ENCODE measurements at regions not wholly inside any gene's neighbourhood (a gene's known extent, or its start where the extent isn't known, plus 50 kb on each side); places are given as distances from the start of the nearest gene placed in this dataset.

GRCh38 chr5:52668139-52668538, 119.6 kb upstream of the ITGA1 start:
- H3K4me2 ChIP-seq (ENCODE audit: low read length) = no peak overlapping the region
- no peak overlapping the region for H3K14ac ChIP-seq (ENCODE audit: low read length)
- peaks cover 3% of the 10 kb centered on the region for H3K9me3 ChIP-seq (ENCODE audit: insufficient read depth, low read depth, low read length)
- no peak overlapping the region for H4K12ac ChIP-seq (ENCODE audit: low read depth, low read length)
- no peak overlapping the region for H4K8ac ChIP-seq (ENCODE audit: low read depth, low read length)
- H3K36me3 ChIP-seq (ENCODE audit: control insufficient read depth in 1 of 2, insufficient read depth in 2 of 2, low read length in 2 of 2) = no peaks in the 10 kb centered on the region
- H4K91ac ChIP-seq (ENCODE audit: low read depth, low read length) = no peak overlapping the region
- peaks cover 0 to 4% of the 10 kb centered on the region in 2 experiments for H3K4me1 ChIP-seq (ENCODE audit: control insufficient read depth in 1 of 2, insufficient read depth in 2 of 2, low read length in 2 of 2)
- no peak overlapping the region for H2BK5ac ChIP-seq (ENCODE audit: low read depth, low read length, poor library complexity)
- H2BK120ac ChIP-seq (ENCODE audit: insufficient read depth, low read length, poor library complexity) = no peak overlapping the region
- H2AK5ac ChIP-seq (ENCODE audit: low read length) = no peak overlapping the region
- H3K27ac ChIP-seq (ENCODE audit: low read depth, low read length) = no peak overlapping the region
- no peak overlapping the region for H3K4ac ChIP-seq (ENCODE audit: low read depth, low read length)
- H3K9ac ChIP-seq (ENCODE audit: low read length) = no peak overlapping the region
- H3K23ac ChIP-seq (ENCODE audit: low read length) = no peak overlapping the region
- H3K27me3 ChIP-seq (ENCODE audit: insufficient read depth, low read length) = no peaks in the 10 kb centered on the region
- DNase-seq = no peak
- WGBS (ENCODE audit: extremely low coverage, insufficient coverage, insufficient read length) = no CpG with 5 or more reads among the region's 3 CpGs
- no peaks in the 10 kb centered on the region for H3K79me2 ChIP-seq (ENCODE audit: control insufficient read depth, insufficient read depth, low read length, poor library complexity)
- no peak overlapping the region for H3K18ac ChIP-seq (ENCODE audit: low read length)
- no peak overlapping the region for H2AFZ ChIP-seq (ENCODE audit: insufficient read depth, low read length, poor library complexity)
- H3K79me1 ChIP-seq (ENCODE audit: low read length) = no peaks in the 10 kb centered on the region
- H2BK12ac ChIP-seq (ENCODE audit: low read length) = no peak overlapping the region
- H3K4me3 ChIP-seq (ENCODE audit: low read depth, low read length) = no peak overlapping the region

- Histone ChIP-seq H4K8ac (ENCODE audit: low read depth, low read length) (no peak overlapping the region), H3K4me1 (ENCODE audit: control insufficient read depth in 1 of 2, insufficient read depth in 2 of 2, low read length in 2 of 2) (peaks cover 0 to 4% of the 10 kb centered on the region in 2 experiments), H4K91ac (ENCODE audit: low read depth, low read length) (no peak overlapping the region), H3K23ac (ENCODE audit: low read length) (no peak overlapping the region), H3K9ac (ENCODE audit: low read length) (no peak overlapping the region), H2BK12ac (ENCODE audit: low read length) (no peak overlapping the region), H3K27ac (ENCODE audit: low read depth, low read length) (no peak overlapping the region), H2AK5ac (ENCODE audit: low read length) (no peak overlapping the region), H4K12ac (ENCODE audit: low read depth, low read length) (no peak overlapping the region), H3K4me2 (ENCODE audit: low read length) (no peak overlapping the region), H3K14ac (ENCODE audit: low read length) (no peak overlapping the region), H3K4me3 (ENCODE audit: low read depth, low read length) (no peak overlapping the region), H3K4ac (ENCODE audit: low read depth, low read length) (no peak overlapping the region), H3K27me3 (ENCODE audit: insufficient read depth, low read length) (no peaks in the 10 kb centered on the region), H3K79me1 (ENCODE audit: low read length) (no peaks in the 10 kb centered on the region), H3K18ac (ENCODE audit: low read length) (no peak overlapping the region), H3K9me3 (ENCODE audit: insufficient read depth, low read depth, low read length) (peaks cover 3% of the 10 kb centered on the region), H3K36me3 (ENCODE audit: control insufficient read depth in 1 of 2, insufficient read depth in 2 of 2, low read length in 2 of 2) (no peaks in the 10 kb centered on the region), H2AFZ (ENCODE audit: insufficient read depth, low read length, poor library complexity) (no peak overlapping the region), H3K79me2 (ENCODE audit: control insufficient read depth, insufficient read depth, low read length, poor library complexity) (no peaks in the 10 kb centered on the region), H2BK120ac (ENCODE audit: insufficient read depth, low read length, poor library complexity) (no peak overlapping the region), H2BK5ac (ENCODE audit: low read depth, low read length, poor library complexity) (no peak overlapping the region)
- WGBS (ENCODE audit: extremely low coverage, insufficient coverage, insufficient read length) = no CpG with 5 or more reads among the region's 20 CpGs
- no peak for DNase-seq
Observed at GRCh38 chr5:52668544-52669185, 119.1 kb upstream of the ITGA1 start.

- Histone ChIP-seq H2BK120ac (ENCODE audit: insufficient read depth, low read length, poor library complexity) (no peak overlapping the region), H3K4ac (ENCODE audit: low read depth, low read length) (no peak overlapping the region), H4K8ac (ENCODE audit: low read depth, low read length) (no peak overlapping the region), H2AK5ac (ENCODE audit: low read length) (no peak overlapping the region), H3K4me3 (ENCODE audit: low read depth, low read length) (no peak overlapping the region), H3K9me3 (ENCODE audit: insufficient read depth, low read depth, low read length) (peaks cover 3% of the 10 kb centered on the region), H3K23ac (ENCODE audit: low read length) (no peak overlapping the region), H3K9ac (ENCODE audit: low read length) (no peak overlapping the region), H3K27ac (ENCODE audit: low read depth, low read length) (no peak overlapping the region), H3K79me2 (ENCODE audit: control insufficient read depth, insufficient read depth, low read length, poor library complexity) (no peaks in the 10 kb centered on the region), H3K27me3 (ENCODE audit: insufficient read depth, low read length) (no peaks in the 10 kb centered on the region), H3K79me1 (ENCODE audit: low read length) (no peaks in the 10 kb centered on the region), H4K12ac (ENCODE audit: low read depth, low read length) (no peak overlapping the region), H2BK12ac (ENCODE audit: low read length) (no peak overlapping the region), H2AFZ (ENCODE audit: insufficient read depth, low read length, poor library complexity) (no peak overlapping the region), H3K4me1 (ENCODE audit: control insufficient read depth in 1 of 2, insufficient read depth in 2 of 2, low read length in 2 of 2) (peaks cover 0 to 4% of the 10 kb centered on the region in 2 experiments), H3K14ac (ENCODE audit: low read length) (no peak overlapping the region), H3K36me3 (ENCODE audit: control insufficient read depth in 1 of 2, insufficient read depth in 2 of 2, low read length in 2 of 2) (no peaks in the 10 kb centered on the region), H4K91ac (ENCODE audit: low read depth, low read length) (no peak overlapping the region), H3K18ac (ENCODE audit: low read length) (no peak overlapping the region), H3K4me2 (ENCODE audit: low read length) (no peak overlapping the region), H2BK5ac (ENCODE audit: low read depth, low read length, poor library complexity) (no peak overlapping the region)
- no CpG with 5 or more reads among the region's 1 CpG for WGBS (ENCODE audit: extremely low coverage, insufficient coverage, insufficient read length)
- DNase-seq = no peak
Observed at GRCh38 chr5:52672459-52672858, 115.3 kb upstream of the ITGA1 start.

GRCh38 chr5:52673495-52673894, 114.2 kb upstream of the ITGA1 start:
- Histone ChIP-seq H3K14ac (ENCODE audit: low read length) (no peak overlapping the region), H3K18ac (ENCODE audit: low read length) (no peak overlapping the region)
- no CpG with 5 or more reads among the region's 3 CpGs for WGBS (ENCODE audit: extremely low coverage, insufficient coverage, insufficient read length)

More at GRCh38 chr5:52673495-52673894, 114.2 kb upstream of the ITGA1 start:
- peaks cover 0 to 4% of the 10 kb centered on the region in 2 experiments for H3K4me1 ChIP-seq (ENCODE audit: control insufficient read depth in 1 of 2, insufficient read depth in 2 of 2, low read length in 2 of 2)
- H2BK5ac ChIP-seq (ENCODE audit: low read depth, low read length, poor library complexity) = no peak overlapping the region
- no peak overlapping the region for H2AK5ac ChIP-seq (ENCODE audit: low read length)
- no peak overlapping the region for H3K27ac ChIP-seq (ENCODE audit: low read depth, low read length)
- no peak for DNase-seq
- no peak overlapping the region for H4K12ac ChIP-seq (ENCODE audit: low read depth, low read length)
- peaks cover 3% of the 10 kb centered on the region for H3K9me3 ChIP-seq (ENCODE audit: insufficient read depth, low read depth, low read length)
- no peak overlapping the region for H2BK12ac ChIP-seq (ENCODE audit: low read length)
- H2BK120ac ChIP-seq (ENCODE audit: insufficient read depth, low read length, poor library complexity) = no peak overlapping the region
- H3K79me2 ChIP-seq (ENCODE audit: control insufficient read depth, insufficient read depth, low read length, poor library complexity) = no peaks in the 10 kb centered on the region
- H3K23ac ChIP-seq (ENCODE audit: low read length) = no peak overlapping the region
- no peaks in the 10 kb centered on the region for H3K79me1 ChIP-seq (ENCODE audit: low read length)
- H3K9ac ChIP-seq (ENCODE audit: low read length) = no peak overlapping the region
- H3K4me2 ChIP-seq (ENCODE audit: low read length) = no peak overlapping the region
- H2AFZ ChIP-seq (ENCODE audit: insufficient read depth, low read length, poor library complexity) = no peak overlapping the region
- no peak overlapping the region for H3K4ac ChIP-seq (ENCODE audit: low read depth, low read length)
- H4K91ac ChIP-seq (ENCODE audit: low read depth, low read length) = no peak overlapping the region
- no peak overlapping the region for H3K4me3 ChIP-seq (ENCODE audit: low read depth, low read length)
- no peak overlapping the region for H4K8ac ChIP-seq (ENCODE audit: low read depth, low read length)
- H3K27me3 ChIP-seq (ENCODE audit: insufficient read depth, low read length) = no peaks in the 10 kb centered on the region
- no peaks in the 10 kb centered on the region for H3K36me3 ChIP-seq (ENCODE audit: control insufficient read depth in 1 of 2, insufficient read depth in 2 of 2, low read length in 2 of 2)
